Activated T-helper 2 cell treated with anti-CD3 and anti-CD28 coated beads, Interferon-gamma antibody, Interleukin-2, Interleukin-4, amounts not matched to agents 10 μg/mL and 5 μg/mL and 100 μg/mL, durations not matched to agents 14 hours and 24 hours and 36 hours (primary cell): ENCODE measurements at regions not wholly inside any gene's neighbourhood (a gene's known extent, or its start where the extent isn't known, plus 50 kb on each side); places are given as distances from the start of the nearest gene placed in this dataset.
"Not testable (repeated sequence)": the region's sequence is repeated elsewhere in the genome, so short reads cannot be mapped to it uniquely, and the experiment has no call there.

Experiments
- DNase-seq: peaks from one replicate; pipeline ENCODE4 v3.0.0; 2021; ENCODE audit warnings: low spot score
- H3K27ac Mint-ChIP-seq: one replicate; pipeline ENCODE4 v1.8.0; 2021; ENCODE audit warnings: mixed read lengths
- H3K27me3 Mint-ChIP-seq: one replicate; pipeline ENCODE4 v1.8.0; 2021; ENCODE audit warnings: low read depth, mixed read lengths
- H3K36me3 Mint-ChIP-seq: one replicate; pipeline ENCODE4 v1.8.0; 2021; ENCODE audit warnings: low read depth, mixed read lengths
- H3K4me1 Mint-ChIP-seq: one replicate; pipeline ENCODE4 v1.8.0; 2021; ENCODE audit warnings: low read depth, mixed read lengths
- H3K4me3 Mint-ChIP-seq: one replicate; pipeline ENCODE4 v1.8.0; 2021; ENCODE audit warnings: low read depth, mild to moderate bottlenecking, moderate library complexity, mixed read lengths
- H3K9me3 Mint-ChIP-seq: one replicate; pipeline ENCODE4 v1.8.0; 2021; ENCODE audit warnings: mixed read lengths
- intact Hi-C: fragments of 100-400 bp; cut with micrococcal nuclease; formaldehyde crosslinking; loops from one replicate; pipeline ENCODE4 v1.15.1; 2023

DNA sequence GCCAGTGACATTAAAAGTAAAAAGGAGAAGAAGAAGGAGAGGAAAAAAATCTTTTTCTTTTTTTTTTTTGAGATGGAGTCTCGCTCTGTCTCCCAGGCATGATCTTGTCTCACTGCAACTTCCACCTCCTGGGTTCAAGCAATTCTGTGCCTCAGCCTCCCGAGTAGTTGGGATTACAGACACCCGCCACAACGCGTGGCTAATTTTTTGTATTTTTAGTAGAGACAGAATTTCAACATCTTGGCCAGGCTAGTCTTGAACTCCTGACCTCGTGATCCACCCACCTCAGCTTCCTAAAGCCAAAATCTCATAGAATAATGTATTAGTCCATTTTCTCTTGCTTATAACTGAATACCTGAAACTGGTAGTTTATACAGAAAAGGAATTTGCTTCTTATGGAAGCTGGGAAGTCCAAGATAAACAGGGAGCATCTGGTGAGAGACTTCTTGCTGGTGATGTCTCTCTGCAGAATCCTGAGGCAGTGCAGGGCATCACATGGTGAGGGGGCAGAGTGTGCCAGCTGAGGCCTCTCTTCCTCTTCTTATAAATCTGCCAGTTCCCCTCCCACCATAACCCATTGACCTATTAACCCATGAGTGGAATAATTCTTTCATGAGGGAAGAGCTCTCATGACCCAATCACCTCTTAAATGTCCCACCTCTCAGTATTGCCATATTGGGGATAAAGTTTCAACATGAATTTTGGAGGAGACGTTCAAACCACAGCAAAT, 466.3 kb downstream of the GADD45G start:
- H3K4me3 Mint-ChIP-seq: no peak overlapping the region
- intact Hi-C loops: loop anchor here (10.0 kb wide), 1 partner anchor 86 kb away; no protein-coding TSS in a partner anchor
- DNase-seq: no peak
- H3K36me3 Mint-ChIP-seq: no peaks in the 10 kb centered on the region
- H3K27me3 Mint-ChIP-seq: peaks cover 70% of the 10 kb centered on the region
- H3K27ac Mint-ChIP-seq: no peak overlapping the region
- H3K9me3 Mint-ChIP-seq: no peaks in the 10 kb centered on the region
- peaks cover 6% of the 10 kb centered on the region for H3K4me1 Mint-ChIP-seq

DNA sequence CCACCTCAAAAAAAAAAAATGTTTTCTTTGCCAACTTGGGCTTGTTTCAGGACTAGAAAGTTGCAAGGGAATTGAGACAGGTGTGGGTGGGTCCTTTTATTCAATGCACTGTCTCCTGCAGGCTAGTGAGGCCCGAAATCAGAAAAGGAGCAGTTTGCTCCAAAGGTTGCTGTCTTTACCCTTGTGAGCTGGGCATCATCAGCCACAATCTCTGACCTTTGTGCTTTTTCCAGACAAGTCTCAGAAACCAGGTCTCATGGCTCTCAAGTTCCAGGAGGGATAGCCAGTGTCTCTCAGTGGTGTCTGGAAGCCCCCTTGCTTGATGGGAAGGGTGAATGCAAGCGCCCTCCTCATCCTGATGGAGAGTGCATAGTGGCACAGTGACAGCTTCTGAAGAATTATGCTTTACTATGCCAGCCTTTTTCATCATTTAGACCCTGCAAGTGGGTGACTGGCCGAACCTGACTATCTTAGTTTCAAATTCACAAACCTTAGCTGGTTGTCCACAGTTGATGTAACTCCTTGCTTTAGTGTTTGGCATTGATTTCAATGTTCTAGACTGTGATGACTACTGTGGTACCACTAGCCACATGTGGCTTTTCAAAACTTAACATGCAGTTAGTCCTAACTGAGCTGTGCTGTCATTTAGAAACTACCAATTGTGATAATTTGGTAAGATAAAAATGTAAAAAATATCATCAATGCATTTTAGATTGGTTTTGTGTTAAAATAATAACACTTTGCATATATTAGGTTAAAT, 468.6 kb downstream of the GADD45G start:
- H3K9me3 Mint-ChIP-seq: no peaks in the 10 kb centered on the region
- H3K27me3 Mint-ChIP-seq: peaks cover 66% of the 10 kb centered on the region
- H3K27ac Mint-ChIP-seq: no peak overlapping the region
- no peak overlapping the region for H3K4me3 Mint-ChIP-seq
- H3K36me3 Mint-ChIP-seq: no peaks in the 10 kb centered on the region
- DNase-seq: no peak
- intact Hi-C loops: loop anchor here (10.0 kb wide), 1 partner anchor 89 kb away; no protein-coding TSS in a partner anchor
- H3K4me1 Mint-ChIP-seq: peaks cover 18% of the 10 kb centered on the region

- Mint-ChIP-seq H3K27me3 (peaks cover 60% of the 10 kb centered on the region), H3K27ac (no peak overlapping the region), H3K9me3 (no peaks in the 10 kb centered on the region), H3K4me3 (no peak overlapping the region), H3K4me1 (peaks cover 22% of the 10 kb centered on the region), H3K36me3 (no peaks in the 10 kb centered on the region)
- no peak for DNase-seq
- intact Hi-C loops: loop anchor here (10.0 kb wide), 1 partner anchor 90 kb away; no protein-coding TSS in a partner anchor
These were observed 469.6 kb downstream of the GADD45G start for GRCh38 chr9:90074316-90074962.

DNA sequence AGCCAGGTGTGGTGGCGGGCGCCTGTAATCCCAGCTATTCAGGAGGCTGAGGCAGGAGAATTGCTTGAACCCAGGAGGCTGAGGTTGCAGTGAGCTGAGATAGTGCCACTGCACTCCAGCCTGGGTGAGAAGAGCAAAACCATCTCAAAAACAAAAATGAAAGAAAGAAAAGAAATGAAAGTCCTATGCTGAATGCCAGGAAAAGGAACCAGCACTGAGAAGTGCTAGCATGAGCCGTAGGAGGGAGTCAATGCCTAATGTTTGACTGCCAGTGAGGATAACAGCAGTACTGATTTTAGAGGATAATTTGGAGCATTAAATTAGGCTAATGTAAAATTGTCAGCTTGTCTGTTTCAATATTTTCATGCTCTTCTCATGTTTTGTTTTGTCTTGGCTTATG, 472.8 kb downstream of the GADD45G start:
- intact Hi-C loops: loop anchor here (10.0 kb wide), 1 partner anchor 93 kb away; no protein-coding TSS in a partner anchor
- not testable (repeated sequence) for DNase-seq, H3K9me3 Mint-ChIP-seq, H3K4me3 Mint-ChIP-seq, H3K36me3 Mint-ChIP-seq, H3K27ac Mint-ChIP-seq
- peaks cover 40% of the 10 kb centered on the region for H3K27me3 Mint-ChIP-seq
- peaks cover 22% of the 10 kb centered on the region for H3K4me1 Mint-ChIP-seq

GRCh38 chr9:90078988-90079421, 474.2 kb downstream of the GADD45G start:
- H3K36me3 Mint-ChIP-seq: no peaks in the 10 kb centered on the region
- intact Hi-C loops: loop anchor here (10.0 kb wide), 1 partner anchor 94 kb away; no protein-coding TSS in a partner anchor
- no peak for DNase-seq
- peaks cover 21% of the 10 kb centered on the region for H3K4me1 Mint-ChIP-seq
- H3K4me3 Mint-ChIP-seq: no peak overlapping the region
- H3K27ac Mint-ChIP-seq: no peak overlapping the region
- H3K9me3 Mint-ChIP-seq: no peaks in the 10 kb centered on the region
- H3K27me3 Mint-ChIP-seq: peaks cover 40% of the 10 kb centered on the region

GRCh38 chr9:90085633-90086032, 480.8 kb downstream of the GADD45G start:
- H3K9me3 Mint-ChIP-seq: no peaks in the 10 kb centered on the region
- no peak for DNase-seq
- intact Hi-C loops: no loop called here
- H3K4me1 Mint-ChIP-seq: no peaks in the 10 kb centered on the region
- H3K36me3 Mint-ChIP-seq: no peaks in the 10 kb centered on the region
- no peak overlapping the region for H3K4me3 Mint-ChIP-seq
- H3K27me3 Mint-ChIP-seq: peaks cover 36% of the 10 kb centered on the region
- H3K27ac Mint-ChIP-seq: no peak overlapping the region

DNA sequence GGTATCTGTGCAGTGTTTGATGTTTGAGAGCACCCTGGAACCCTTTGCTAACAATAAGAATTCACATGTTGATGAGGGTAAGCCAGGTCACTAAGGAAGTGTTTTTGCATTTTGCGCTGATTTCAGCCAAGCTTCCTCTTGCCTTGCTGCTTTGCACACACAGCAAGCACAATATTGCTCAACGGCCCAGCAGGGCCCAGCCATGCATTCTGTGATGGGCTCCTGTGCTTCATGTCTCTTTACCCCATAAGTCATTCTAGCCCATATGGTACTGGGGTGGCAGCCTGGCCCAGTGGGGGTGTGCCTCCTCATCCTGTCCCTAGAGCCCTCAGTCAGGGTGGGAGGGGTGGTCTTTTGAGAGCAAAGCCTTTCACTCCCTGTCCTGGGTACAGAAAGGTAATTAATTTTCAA, 481.3 kb downstream of the GADD45G start:
- no peaks in the 10 kb centered on the region for H3K9me3 Mint-ChIP-seq
- intact Hi-C loops: no loop called here
- no peak overlapping the region for H3K27ac Mint-ChIP-seq

GRCh38 chr9:90088434-90088833, 483.6 kb downstream of the GADD45G start:
- intact Hi-C loops: no loop called here
- no peak for DNase-seq
- H3K27ac Mint-ChIP-seq: no peak overlapping the region
- no peak overlapping the region for H3K4me3 Mint-ChIP-seq
- H3K9me3 Mint-ChIP-seq: no peaks in the 10 kb centered on the region
- peaks cover 56% of the 10 kb centered on the region for H3K27me3 Mint-ChIP-seq
- H3K36me3 Mint-ChIP-seq: no peaks in the 10 kb centered on the region
- peaks cover 10% of the 10 kb centered on the region for H3K4me1 Mint-ChIP-seq

More for the DNA sequence above, 481.3 kb downstream of the GADD45G start:
- H3K4me1 Mint-ChIP-seq: no peaks in the 10 kb centered on the region
- DNase-seq: no peak
- H3K36me3 Mint-ChIP-seq: no peaks in the 10 kb centered on the region
- peaks cover 40% of the 10 kb centered on the region for H3K27me3 Mint-ChIP-seq
- H3K4me3 Mint-ChIP-seq: no peak overlapping the region

- no peaks in the 10 kb centered on the region for H3K9me3 Mint-ChIP-seq
- peaks cover 60% of the 10 kb centered on the region for H3K27me3 Mint-ChIP-seq
- no peak for DNase-seq
- intact Hi-C loops: no loop called here
- no peak overlapping the region for H3K27ac Mint-ChIP-seq
- H3K36me3 Mint-ChIP-seq: no peaks in the 10 kb centered on the region
- peaks cover 10% of the 10 kb centered on the region for H3K4me1 Mint-ChIP-seq
- H3K4me3 Mint-ChIP-seq: no peak overlapping the region
These were observed 484.0 kb downstream of the GADD45G start for GRCh38 chr9:90088856-90089255.

DNA sequence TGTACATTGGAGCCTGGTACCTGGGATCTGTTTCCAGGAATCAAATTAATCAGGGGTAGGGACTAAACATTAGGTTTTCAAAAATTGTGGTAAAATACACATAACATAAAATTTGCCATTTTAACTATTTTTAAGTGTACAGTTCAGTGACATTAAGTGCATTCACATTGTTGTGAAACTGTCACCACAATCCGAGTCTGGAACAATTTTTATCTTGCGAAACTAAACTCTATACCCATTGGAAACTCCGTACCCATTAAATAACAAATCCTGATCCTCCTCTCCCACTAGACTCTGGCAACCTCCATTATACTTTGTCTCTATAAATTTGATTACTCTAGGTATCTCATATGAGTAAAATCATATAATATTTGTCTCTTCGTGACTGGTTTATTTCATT, 486.2 kb downstream of the GADD45G start:
- no peak for DNase-seq
- H3K27ac Mint-ChIP-seq: no peak overlapping the region
- H3K9me3 Mint-ChIP-seq: no peaks in the 10 kb centered on the region
- H3K36me3 Mint-ChIP-seq: no peaks in the 10 kb centered on the region
- intact Hi-C loops: no loop called here
- H3K4me3 Mint-ChIP-seq: no peak overlapping the region
- peaks cover 56% of the 10 kb centered on the region for H3K27me3 Mint-ChIP-seq
- H3K4me1 Mint-ChIP-seq: peaks cover 10% of the 10 kb centered on the region

DNA sequence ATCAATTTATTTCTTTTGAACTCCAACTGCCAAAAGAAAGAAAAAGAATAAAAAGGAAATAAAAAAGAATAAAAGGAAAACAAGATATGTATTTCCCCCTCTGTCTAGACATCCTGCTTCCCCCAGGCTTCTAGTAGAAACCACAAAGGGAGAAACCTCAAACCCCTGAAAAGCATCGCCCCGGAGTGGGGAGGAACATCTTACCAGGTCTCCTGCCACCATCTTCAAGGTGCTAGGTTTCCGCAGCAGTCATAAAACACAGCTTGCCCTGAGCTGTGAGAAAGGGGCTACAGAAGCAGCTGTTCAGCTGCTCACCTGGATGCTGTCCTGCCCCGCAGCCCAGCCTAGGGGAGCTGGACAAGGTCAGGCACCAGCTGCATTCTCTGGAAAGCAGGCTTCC, 487.7 kb downstream of the GADD45G start:
- Mint-ChIP-seq H3K27me3 (peaks cover 52% of the 10 kb centered on the region), H3K4me1 (peaks cover 10% of the 10 kb centered on the region), H3K9me3 (no peaks in the 10 kb centered on the region), H3K4me3 (no peak overlapping the region), H3K27ac (no peak overlapping the region), H3K36me3 (no peaks in the 10 kb centered on the region)
- intact Hi-C loops: no loop called here
- DNase-seq: no peak

DNA sequence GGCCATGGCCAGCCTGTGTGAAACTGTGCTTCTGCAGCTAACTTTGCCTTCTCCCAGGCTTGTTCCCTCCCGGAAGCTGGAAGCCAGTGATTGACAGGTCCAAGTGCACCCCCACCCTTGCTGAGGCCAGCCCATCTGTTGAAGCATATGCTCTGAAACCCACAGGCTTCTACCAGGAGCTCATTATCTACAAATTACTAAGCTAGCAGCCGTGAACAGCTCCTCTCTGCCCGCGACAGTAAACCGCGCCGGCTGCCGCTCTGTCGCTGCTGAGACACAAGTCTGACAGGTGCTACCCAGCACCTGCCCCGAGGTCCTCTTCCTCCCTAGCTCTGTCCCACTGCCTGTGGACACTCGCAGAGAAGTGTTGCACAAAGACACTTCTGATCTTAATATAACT, 490.9 kb downstream of the GADD45G start:
- H3K9me3 Mint-ChIP-seq: no peaks in the 10 kb centered on the region
- H3K36me3 Mint-ChIP-seq: no peaks in the 10 kb centered on the region
- peaks cover 10% of the 10 kb centered on the region for H3K4me1 Mint-ChIP-seq
- H3K27me3 Mint-ChIP-seq: peaks cover 33% of the 10 kb centered on the region
- no peak overlapping the region for H3K4me3 Mint-ChIP-seq
- H3K27ac Mint-ChIP-seq: no peak overlapping the region
- DNase-seq: no peak
- intact Hi-C loops: no loop called here

DNA sequence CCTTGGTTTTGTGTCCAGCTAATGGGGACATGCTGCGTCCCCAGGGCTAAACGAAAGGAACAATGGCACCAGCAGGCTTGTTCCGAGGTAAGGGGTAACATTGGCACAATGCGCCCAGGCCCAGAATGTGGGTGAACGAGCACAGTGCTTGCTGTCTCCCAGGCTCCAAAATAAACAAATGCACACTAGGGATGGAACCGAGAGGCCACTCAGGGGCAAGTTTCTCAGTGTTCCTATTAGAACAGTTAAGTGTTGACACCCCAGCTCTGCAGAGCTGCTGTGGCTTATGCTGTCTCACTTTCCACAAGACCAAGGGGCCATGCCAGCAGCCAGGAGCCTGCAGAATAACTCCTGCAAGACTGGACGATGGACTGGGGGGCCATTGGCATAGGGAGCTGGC, 492.4 kb downstream of the GADD45G start:
- peaks cover 21% of the 10 kb centered on the region for H3K27me3 Mint-ChIP-seq
- no peaks in the 10 kb centered on the region for H3K36me3 Mint-ChIP-seq
- intact Hi-C loops: no loop called here
- H3K4me3 Mint-ChIP-seq: no peak overlapping the region
- peaks cover 9% of the 10 kb centered on the region for H3K4me1 Mint-ChIP-seq
- no peaks in the 10 kb centered on the region for H3K9me3 Mint-ChIP-seq
- DNase-seq: no peak
- H3K27ac Mint-ChIP-seq: no peak overlapping the region
